ENCODE measurements at regions not wholly inside any gene's neighbourhood (a gene's known extent, or its start where the extent isn't known, plus 50 kb on each side); places are given as distances from the start of the nearest gene placed in this dataset.

GRCh38 chr5:113678202-113678601 lies 164.7 kb downstream of the YTHDC2 start:
- no peak overlapping the region for H3K27ac ChIP-seq
- TF ChIP-seq, protein P1, sequence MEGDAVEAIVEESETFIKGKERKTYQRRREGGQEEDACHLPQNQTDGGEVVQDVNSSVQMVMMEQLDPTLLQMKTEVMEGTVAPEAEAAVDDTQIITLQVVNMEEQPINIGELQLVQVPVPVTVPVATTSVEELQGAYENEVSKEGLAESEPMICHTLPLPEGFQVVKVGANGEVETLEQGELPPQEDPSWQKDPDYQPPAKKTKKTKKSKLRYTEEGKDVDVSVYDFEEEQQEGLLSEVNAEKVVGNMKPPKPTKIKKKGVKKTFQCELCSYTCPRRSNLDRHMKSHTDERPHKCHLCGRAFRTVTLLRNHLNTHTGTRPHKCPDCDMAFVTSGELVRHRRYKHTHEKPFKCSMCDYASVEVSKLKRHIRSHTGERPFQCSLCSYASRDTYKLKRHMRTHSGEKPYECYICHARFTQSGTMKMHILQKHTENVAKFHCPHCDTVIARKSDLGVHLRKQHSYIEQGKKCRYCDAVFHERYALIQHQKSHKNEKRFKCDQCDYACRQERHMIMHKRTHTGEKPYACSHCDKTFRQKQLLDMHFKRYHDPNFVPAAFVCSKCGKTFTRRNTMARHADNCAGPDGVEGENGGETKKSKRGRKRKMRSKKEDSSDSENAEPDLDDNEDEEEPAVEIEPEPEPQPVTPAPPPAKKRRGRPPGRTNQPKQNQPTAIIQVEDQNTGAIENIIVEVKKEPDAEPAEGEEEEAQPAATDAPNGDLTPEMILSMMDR (conservative IDR thresholded peaks at IDR 0.05), result no peak

DNA sequence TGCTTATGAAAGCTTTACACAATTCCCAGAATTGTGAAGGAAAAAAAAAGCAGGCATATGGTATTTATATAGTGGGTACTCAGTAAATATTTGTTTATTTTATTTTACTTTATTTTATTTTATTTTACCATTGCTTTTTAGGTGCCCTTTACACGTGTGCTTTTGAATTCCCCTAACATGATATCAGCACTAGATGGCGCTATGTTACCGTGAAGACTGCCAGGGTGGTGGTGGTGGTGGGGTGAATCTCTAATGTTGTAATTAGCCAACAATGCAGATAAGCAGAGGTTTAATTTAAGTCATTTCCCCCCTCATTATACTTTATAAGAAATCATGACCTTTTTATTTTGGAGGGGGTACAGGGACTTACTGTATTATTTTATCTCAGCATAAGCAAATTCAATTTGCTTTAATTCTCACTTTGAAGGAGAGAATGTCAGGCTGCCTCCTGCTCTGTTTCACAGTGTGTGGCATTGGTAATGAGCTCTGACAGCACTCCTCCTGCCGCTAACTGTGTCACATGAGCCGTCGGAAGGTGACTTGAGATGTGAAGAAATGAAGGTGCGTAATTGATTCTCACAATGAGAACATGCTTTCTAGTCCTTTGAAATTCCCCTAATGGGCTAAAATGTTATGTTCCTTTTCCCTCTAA lies 165.6 kb downstream of the YTHDC2 start:
- H3K27ac ChIP-seq, result no peak overlapping the region
- TF ChIP-seq, protein P1 (conservative IDR thresholded peaks at IDR 0.05), result peak; percentile 87

DNA sequence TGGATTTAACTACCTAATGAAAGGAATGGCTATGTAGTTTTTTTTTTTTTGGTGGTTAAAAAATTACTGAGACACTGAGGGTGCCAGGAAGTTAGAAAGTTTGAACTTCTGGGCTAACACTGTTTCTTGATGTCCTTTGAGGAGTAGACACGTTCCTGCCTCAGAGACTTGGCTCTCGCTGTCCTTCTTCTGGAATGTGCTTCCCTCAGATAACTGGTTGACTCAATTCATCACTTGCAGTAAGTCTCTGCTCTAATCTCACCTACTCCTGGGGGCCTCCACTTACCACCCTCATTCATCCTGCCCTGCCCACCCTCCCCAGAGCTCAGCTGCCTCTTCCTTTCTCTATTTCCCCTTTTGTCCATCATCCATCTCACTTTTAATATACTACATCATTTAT lies 167.0 kb downstream of the YTHDC2 start:
- H3K27ac ChIP-seq, result no peak overlapping the region
- TF ChIP-seq, protein P1 (conservative IDR thresholded peaks at IDR 0.05), result no peak

- TF ChIP-seq, protein P1 (conservative IDR thresholded peaks at IDR 0.05), result peak; percentile 71
- no peak overlapping the region for H3K27ac ChIP-seq
Measured at GRCh38 chr5:113682497-113683136, 169.1 kb downstream of the YTHDC2 start.

DNA sequence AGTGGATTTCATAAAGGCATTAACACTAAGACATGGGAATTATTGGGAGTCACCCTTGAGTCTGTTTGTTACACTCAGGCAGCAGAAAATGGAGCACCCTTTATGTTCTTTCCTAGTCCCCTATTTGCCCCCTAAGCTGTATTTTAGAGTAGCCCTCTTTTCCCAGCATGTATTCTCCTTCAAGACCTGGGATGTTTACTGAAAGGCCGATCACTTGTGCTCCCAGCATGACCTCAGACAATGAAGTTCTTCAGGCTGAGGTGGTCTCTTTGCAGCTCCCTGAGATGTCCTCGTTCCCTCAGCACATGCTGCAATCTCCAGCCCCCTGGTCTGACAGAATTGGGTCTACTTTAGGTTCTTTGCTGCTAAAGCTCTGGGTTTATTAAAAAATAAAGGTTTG lies 169.7 kb downstream of the YTHDC2 start:
- TF ChIP-seq, protein P1 (conservative IDR thresholded peaks at IDR 0.05), result no peak
- H3K27ac ChIP-seq, result no peak overlapping the region

- TF ChIP-seq, protein P1 (conservative IDR thresholded peaks at IDR 0.05), result no peak
- no peak overlapping the region for H3K27ac ChIP-seq
Measured at GRCh38 chr5:113686599-113686998, 173.1 kb downstream of the YTHDC2 start.

DNA sequence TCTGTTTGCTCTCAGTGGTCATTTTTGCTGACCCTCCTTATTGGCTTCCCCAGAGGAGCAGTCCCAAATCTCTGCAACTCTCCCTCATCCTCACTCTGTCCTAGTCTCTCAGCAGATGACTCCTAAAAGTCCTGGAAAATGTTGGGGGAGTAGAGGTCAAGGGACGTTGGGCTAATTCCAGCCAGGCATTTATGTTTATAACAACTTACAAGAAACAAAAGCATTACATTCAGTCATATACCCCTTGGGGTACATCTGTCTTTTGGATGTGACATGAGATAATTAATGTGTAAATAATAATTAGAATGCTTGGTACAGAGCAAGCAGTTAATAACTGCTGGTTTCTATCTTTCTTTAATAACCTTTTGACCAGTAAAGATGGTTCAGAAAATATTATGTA lies 176.2 kb downstream of the YTHDC2 start:
- TF ChIP-seq, protein P1 (conservative IDR thresholded peaks at IDR 0.05), result no peak
- H3K27ac ChIP-seq, result no peak overlapping the region

Data from VCaP (cell line).